Esophagus squamous epithelium (tissue), 4 donors: ENCODE measurements at regions not wholly inside any gene's neighbourhood (a gene's known extent, or its start where the extent isn't known, plus 50 kb on each side); places are given as distances from the start of the nearest gene placed in this dataset.

Experiments used
- POLR2A ChIP-seq, 4 donors: fragments of 450-650 bp; IDR thresholded peaks; one replicate each; pipeline ENCODE4 v1.6.1; 2017; ENCODE audit warnings: antibody characterized with exemption in 4 of 4, mild to moderate bottlenecking in 4 of 4, moderate library complexity in 3 of 4
- TF ChIP-seq, protein P1 (sequence below), 6 experiments: fragments of 450-650 bp in 4 of 6; fragments of 200-600 bp in 2 of 6; sonication (generic) in 2 of 6; IDR thresholded peaks; one replicate each; pipeline ENCODE4 v1.5.1; 2016 to 2019; ENCODE audit warnings: antibody characterized with exemption in 6 of 6, mild to moderate bottlenecking in 4 of 6, moderate library complexity in 4 of 6

DNA sequence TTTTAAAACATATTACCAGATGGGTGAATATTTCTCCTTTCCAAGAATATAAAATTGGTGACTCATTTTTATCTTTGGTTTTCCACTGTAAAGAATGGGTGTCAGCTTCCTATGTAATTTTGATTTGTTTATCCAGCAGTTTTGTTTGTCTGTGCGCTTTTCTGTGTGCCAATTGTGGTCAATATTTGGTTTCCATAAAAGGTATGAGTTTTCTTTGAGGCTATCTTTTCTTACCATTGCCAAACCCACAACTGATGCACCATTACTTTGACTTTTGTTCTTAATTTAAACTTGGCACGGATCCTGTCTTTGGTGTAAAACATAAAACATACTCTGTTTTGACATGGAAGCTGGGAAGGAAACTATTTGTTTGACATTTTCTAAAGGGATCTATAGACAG is 78.8 kb upstream of the NAV3 start:
- TF ChIP-seq, protein P1, sequence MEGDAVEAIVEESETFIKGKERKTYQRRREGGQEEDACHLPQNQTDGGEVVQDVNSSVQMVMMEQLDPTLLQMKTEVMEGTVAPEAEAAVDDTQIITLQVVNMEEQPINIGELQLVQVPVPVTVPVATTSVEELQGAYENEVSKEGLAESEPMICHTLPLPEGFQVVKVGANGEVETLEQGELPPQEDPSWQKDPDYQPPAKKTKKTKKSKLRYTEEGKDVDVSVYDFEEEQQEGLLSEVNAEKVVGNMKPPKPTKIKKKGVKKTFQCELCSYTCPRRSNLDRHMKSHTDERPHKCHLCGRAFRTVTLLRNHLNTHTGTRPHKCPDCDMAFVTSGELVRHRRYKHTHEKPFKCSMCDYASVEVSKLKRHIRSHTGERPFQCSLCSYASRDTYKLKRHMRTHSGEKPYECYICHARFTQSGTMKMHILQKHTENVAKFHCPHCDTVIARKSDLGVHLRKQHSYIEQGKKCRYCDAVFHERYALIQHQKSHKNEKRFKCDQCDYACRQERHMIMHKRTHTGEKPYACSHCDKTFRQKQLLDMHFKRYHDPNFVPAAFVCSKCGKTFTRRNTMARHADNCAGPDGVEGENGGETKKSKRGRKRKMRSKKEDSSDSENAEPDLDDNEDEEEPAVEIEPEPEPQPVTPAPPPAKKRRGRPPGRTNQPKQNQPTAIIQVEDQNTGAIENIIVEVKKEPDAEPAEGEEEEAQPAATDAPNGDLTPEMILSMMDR (IDR thresholded peaks at IDR 0.05): no peak
- TF ChIP-seq POLR2A (IDR thresholded peaks at IDR 0.05): no peak
